Heart left ventricle (tissue), 16 donors: ENCODE measurements at regions not wholly inside any gene's neighbourhood (a gene's known extent, or its start where the extent isn't known, plus 50 kb on each side); places are given as distances from the start of the nearest gene placed in this dataset.
"Not testable (repeated sequence)": the region's sequence is repeated elsewhere in the genome, so short reads cannot be mapped to it uniquely, and the experiment has no call there.

ENCODE experiments used
- ATAC-seq, 4 donors: fragments of 200-7000 bp; cut with Tn5 transposase; one replicate each; pipeline ENCODE4 v1.9.1; 2020 to 2022; ENCODE audit warnings: moderate library complexity in 4 of 4, mild to moderate bottlenecking in 3 of 4, moderate number of reproducible peaks in 1 of 4
- DNase-seq, 5 donors: peaks; one replicate each; pipeline ENCODE4 v3.0.0-alpha.2; 2020
- H3K27ac ChIP-seq, 12 donors: fragments of 200-600 bp; sonication (generic) in 4 of 12; one replicate each; pipeline versions ENCODE4 v1.5.0 to v1.8.0; 2016 to 2022; ENCODE audit warnings: mild to moderate bottlenecking in 2 of 12
- H3K27me3 ChIP-seq, 9 donors: fragments of 200-600 bp; sonication (generic) in 2 of 9; one replicate each; pipeline versions ENCODE4 v1.5.1 to v1.8.0; 2016 to 2022; ENCODE audit warnings: mild to moderate bottlenecking in 3 of 9
- H3K36me3 ChIP-seq, 9 donors: fragments of 200-600 bp; sonication (generic) in 2 of 9; one replicate each; pipeline versions ENCODE4 v1.5.0 to v1.8.0; 2018 to 2022; ENCODE audit warnings: mild to moderate bottlenecking in 2 of 9
- H3K4me1 ChIP-seq, 12 donors: fragments of 200-600 bp; sonication (generic) in 4 of 12; one replicate each; pipeline versions ENCODE4 v1.5.0 to v1.8.0; 2016 to 2022; ENCODE audit warnings: mild to moderate bottlenecking in 3 of 12
- H3K4me3 ChIP-seq, 12 donors: fragments of 200-600 bp; sonication (generic) in 4 of 12; one replicate each; pipeline versions ENCODE4 v1.5.0 to v1.8.0; 2017 to 2022; ENCODE audit warnings: mild to moderate bottlenecking in 9 of 12, moderate library complexity in 4 of 12
- H3K9me3 ChIP-seq, 12 donors: fragments of 200-600 bp; sonication (generic) in 4 of 12; one replicate each; pipeline versions ENCODE4 v1.5.0 to v1.8.0; 2016 to 2022; ENCODE audit warnings: mild to moderate bottlenecking in 1 of 12
- POLR2A ChIP-seq, 2 donors: fragments of 450-650 bp; IDR thresholded peaks; one replicate each; pipeline ENCODE4 v1.6.1; 2017; ENCODE audit warnings: antibody characterized with exemption in 2 of 2, mild to moderate bottlenecking in 2 of 2, moderate library complexity in 2 of 2
- WGBS, 4 donors: extraction: QIAGEN DNeasy Blood & Tissue Kit in 2 of 4; methylation state at CpG; one replicate each; pipeline versions ENCODE4 v1.1.5 to v1.1.7; 2013 to 2018; 5-methylcytosine and 5-hydroxymethylcytosine counted together
- intact Hi-C, 10 donors: fragments of 100-400 bp; cut with DNase I; formaldehyde crosslinking; loops; one replicate each; pipeline versions ENCODE4 v1.11.1 to v1.14.2; 2022
- TF ChIP-seq, protein P1 (sequence below), 12 donors: fragments of 200-600 bp; sonication (generic) in 4 of 12; IDR thresholded peaks; one replicate each; pipeline versions ENCODE4 v1.5.0 to v1.8.0; 2018 to 2022; ENCODE audit warnings: antibody characterized with exemption in 12 of 12, mild to moderate bottlenecking in 5 of 12
- donor health status: ischemic (EF 13 %, LVEDD 7.1; RV severe dilation, severe dysfunction).
- donor health status: healthy with polysubstance abuse.
- donor health status: DM: no; HTN: yes; CAD: no.
- donor health status: DM: no; HTN: no; CAD: no.
- donor health status: ischemic (EF 25% LVEDD 6.9; RV normal size, moderate dysfunction).
- donor health status: ischemic (EF 25% LVEDD 5.7; RV mildly dilated, moderate dysfunction).
- donor health status: healthy.
- donor health status: DM: yes; HTN: yes; CAD: no.
- donor health status: ischemic (EF 35%, LVEDD 5.7; RV mildly dilated, moderate dysfunction).
- donor health status: nonischemic (EF 11% LVEDD 7.7; RV severe dilation, severe dysfunction).
- donor health status: DM: yes; HTN: yes; CAD: no.
- donor health status: PGD.
- donor health status: ischemic (EF 29% LVEDD 5.4; RV normal size, mild dysfunction).
- donor health status: nonischemic (EF 23%, LVEDD 6.1; RV moderate dilation, normal function).

DNA sequence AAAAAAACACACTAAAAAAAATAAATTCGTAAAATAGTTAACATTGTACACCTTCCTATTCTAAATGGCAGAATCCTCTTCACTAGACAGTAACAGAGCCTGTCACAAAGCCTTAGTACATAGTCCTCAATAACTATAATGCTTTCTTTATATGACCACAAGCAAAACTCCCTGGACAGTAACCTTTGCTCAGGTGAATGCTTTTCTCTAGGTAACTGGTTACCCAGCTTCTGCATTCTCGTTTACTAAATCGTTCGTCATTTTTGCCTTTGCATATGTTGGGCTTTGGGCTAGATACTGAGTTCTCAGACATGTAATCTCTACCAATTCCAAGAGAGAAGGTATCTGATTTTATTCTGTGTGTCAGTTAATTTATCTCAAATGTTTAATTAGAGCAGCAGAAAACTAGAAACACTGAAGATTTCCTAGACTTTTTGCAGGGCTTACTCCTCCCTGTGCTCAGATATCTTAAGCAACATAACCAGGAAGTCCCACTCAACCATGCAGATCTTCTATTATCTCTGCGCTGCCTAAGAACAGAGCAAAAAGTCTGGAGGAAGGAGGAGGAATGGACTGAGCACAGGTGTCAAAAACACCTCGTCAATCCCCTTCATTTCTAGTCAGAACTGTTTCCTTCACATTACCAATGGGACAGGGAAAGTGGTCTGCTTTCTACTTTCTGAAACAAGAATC lies 247.7 kb downstream of the SOCS6 start:
- WGBS, 4 donors = 70 to 81% (median 77%) methylated on average over 6 of the region's 6 CpGs
- H3K36me3 ChIP-seq = no peaks in the 10 kb centered on the region
- ATAC-seq (no peak), DNase-seq (no peak)
- intact Hi-C loops = no loop called here
- H3K4me1 ChIP-seq = no peaks in the 10 kb centered on the region
- no peaks in the 10 kb centered on the region for H3K27me3 ChIP-seq
- TF ChIP-seq, protein P1, sequence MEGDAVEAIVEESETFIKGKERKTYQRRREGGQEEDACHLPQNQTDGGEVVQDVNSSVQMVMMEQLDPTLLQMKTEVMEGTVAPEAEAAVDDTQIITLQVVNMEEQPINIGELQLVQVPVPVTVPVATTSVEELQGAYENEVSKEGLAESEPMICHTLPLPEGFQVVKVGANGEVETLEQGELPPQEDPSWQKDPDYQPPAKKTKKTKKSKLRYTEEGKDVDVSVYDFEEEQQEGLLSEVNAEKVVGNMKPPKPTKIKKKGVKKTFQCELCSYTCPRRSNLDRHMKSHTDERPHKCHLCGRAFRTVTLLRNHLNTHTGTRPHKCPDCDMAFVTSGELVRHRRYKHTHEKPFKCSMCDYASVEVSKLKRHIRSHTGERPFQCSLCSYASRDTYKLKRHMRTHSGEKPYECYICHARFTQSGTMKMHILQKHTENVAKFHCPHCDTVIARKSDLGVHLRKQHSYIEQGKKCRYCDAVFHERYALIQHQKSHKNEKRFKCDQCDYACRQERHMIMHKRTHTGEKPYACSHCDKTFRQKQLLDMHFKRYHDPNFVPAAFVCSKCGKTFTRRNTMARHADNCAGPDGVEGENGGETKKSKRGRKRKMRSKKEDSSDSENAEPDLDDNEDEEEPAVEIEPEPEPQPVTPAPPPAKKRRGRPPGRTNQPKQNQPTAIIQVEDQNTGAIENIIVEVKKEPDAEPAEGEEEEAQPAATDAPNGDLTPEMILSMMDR (IDR thresholded peaks at IDR 0.05) = no peak
- no peak for TF ChIP-seq POLR2A (IDR thresholded peaks at IDR 0.05)
- no peak overlapping the region for H3K4me3 ChIP-seq
- peaks cover 0 to 2% (median 0%) of the 10 kb centered on the region in 12 donors for H3K9me3 ChIP-seq
- H3K27ac ChIP-seq = no peak overlapping the region

DNA sequence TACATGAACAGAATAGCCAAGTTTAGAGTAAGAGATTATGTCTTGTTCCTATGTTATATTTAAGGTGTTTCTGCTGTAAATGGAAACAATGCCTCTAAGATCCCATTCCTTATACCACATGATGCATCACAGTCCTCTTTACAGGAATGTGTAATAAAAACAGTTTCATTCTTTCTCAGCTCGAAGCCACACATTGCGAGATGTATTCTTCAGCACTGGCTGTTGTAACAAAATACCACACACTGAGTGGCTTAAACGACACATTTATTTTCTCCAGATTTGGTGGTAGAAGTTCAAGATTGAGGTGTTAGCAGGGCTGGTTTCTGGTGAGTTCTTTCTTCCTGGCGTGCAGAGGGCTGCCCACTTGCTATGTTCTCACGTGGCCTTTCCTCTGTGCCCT lies 246.2 kb downstream of the SOCS6 start:
- 71 to 81% (median 78%) methylated on average over 5 of the region's 5 CpGs for WGBS, 4 donors

GRCh38 chr18:70525322-70525721 lies 236.5 kb downstream of the SOCS6 start:
- H3K9me3 ChIP-seq, intact Hi-C loops, H3K36me3 ChIP-seq, H3K4me3 ChIP-seq, ATAC-seq, DNase-seq, H3K27ac ChIP-seq, H3K4me1 ChIP-seq, H3K27me3 ChIP-seq: not testable (repeated sequence)
- WGBS, 4 donors = 88 to 97% (median 89%) methylated on average over 1 of the region's 1 CpG

More for the DNA sequence above, 246.2 kb downstream of the SOCS6 start:
- intact Hi-C loops = no loop called here
- Histone ChIP-seq H3K27me3 (no peaks in the 10 kb centered on the region), H3K4me1 (no peaks in the 10 kb centered on the region), H3K36me3 (no peaks in the 10 kb centered on the region), H3K27ac (no peak overlapping the region), H3K9me3 (peaks cover 0 to 6% (median 0%) of the 10 kb centered on the region in 12 donors), H3K4me3 (no peak overlapping the region)
- no peak for TF ChIP-seq POLR2A (IDR thresholded peaks at IDR 0.05)
- TF ChIP-seq, protein P1 (IDR thresholded peaks at IDR 0.05) = no peak
- no peak for DNase-seq
- ATAC-seq = no peak

DNA sequence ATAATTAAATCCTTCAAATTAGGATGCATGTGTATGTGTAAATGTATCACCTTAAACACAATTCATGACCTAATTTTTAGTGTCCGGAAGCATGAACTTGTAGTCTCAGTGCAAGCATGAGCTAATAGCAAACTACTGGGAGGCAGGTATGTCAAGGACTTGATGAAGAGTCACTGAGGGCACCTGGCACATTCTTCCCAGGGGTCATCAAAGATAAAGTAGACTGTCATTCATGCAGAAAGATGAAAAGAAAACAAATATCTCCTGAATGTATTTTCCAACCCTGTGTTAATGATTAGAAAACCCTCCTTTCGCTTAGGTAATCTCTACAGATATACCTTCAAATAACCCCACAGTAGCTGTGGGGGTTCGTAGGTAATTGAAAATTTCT lies 234.9 kb downstream of the SOCS6 start:
- WGBS, 4 donors = 84 to 91% (median 88%) methylated on average over 3 of the region's 3 CpGs
- intact Hi-C loops = no loop called here
- DNase-seq (no peak), ATAC-seq (no peak)
- Histone ChIP-seq H3K27ac (no peak overlapping the region), H3K36me3 (no peaks in the 10 kb centered on the region), H3K4me3 (no peak overlapping the region), H3K27me3 (no peaks in the 10 kb centered on the region), H3K9me3 (no peaks in the 10 kb centered on the region), H3K4me1 (no peaks in the 10 kb centered on the region)
- TF ChIP-seq, protein P1 (IDR thresholded peaks at IDR 0.05) = no peak
- no peak for TF ChIP-seq POLR2A (IDR thresholded peaks at IDR 0.05)
